GM21576 (cell line): ENCODE measurements at regions not wholly inside any gene's neighbourhood (a gene's known extent, or its start where the extent isn't known, plus 50 kb on each side); places are given as distances from the start of the nearest gene placed in this dataset.
A peak's percentile ranks its signal among the peaks of the same experiment; 100 is the strongest.
"Not testable (repeated sequence)": the region's sequence is repeated elsewhere in the genome, so short reads cannot be mapped to it uniquely, and the experiment has no call there.

Source experiments
- ATAC-seq: cut with Tn5 transposase; IDR thresholded peaks from one replicate; pipeline ENCODE4 v1.9.1; 2021; ENCODE audit warnings: mild to moderate bottlenecking, moderate library complexity; ENCODE audit not compliant: unreplicated experiment

- not testable (repeated sequence) for ATAC-seq
These were observed 58.2 kb upstream of the PLCXD1 start for GRCh38 chrX:222800-223513.

- ATAC-seq: not testable (repeated sequence)
These were observed 57.7 kb upstream of the PLCXD1 start for GRCh38 chrX:223514-223854.

GRCh38 chrX:226474-227164, 54.6 kb upstream of the PLCXD1 start:
- peak; percentile 75 for ATAC-seq

- not testable (repeated sequence) for ATAC-seq
These were observed 53.8 kb upstream of the PLCXD1 start for GRCh38 chrX:227396-227795.
